ENCODE measurements at regions not wholly inside any gene's neighbourhood (a gene's known extent, or its start where the extent isn't known, plus 50 kb on each side); places are given as distances from the start of the nearest gene placed in this dataset.

DNA sequence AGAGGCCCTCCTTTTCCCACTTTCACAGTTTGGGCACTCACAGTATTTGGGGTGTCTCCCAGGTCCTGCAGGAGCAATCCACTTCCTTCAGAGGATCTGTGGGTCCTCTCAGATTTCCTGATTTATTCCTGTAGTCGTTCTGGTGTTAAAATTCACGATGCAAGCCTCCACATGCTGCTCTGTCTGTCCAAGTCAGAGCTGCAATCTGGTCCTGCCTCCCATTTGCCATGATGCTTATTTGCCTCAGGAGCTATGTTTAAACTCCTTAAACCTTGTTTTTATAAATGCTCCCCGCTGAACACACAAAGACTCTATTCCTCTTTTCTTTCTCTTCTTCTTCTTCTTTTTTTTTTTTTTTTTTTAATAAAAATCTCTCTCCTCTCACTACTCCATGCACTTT is 558.7 kb upstream of the NECTIN3 start:
- H3K9ac ChIP-seq (ENCODE audit: low read length), result no peak overlapping the region
- H4K20me1 ChIP-seq (ENCODE audit: insufficient read depth), result no peaks in the 10 kb centered on the region
- no peaks in the 10 kb centered on the region for H3K27me3 ChIP-seq (ENCODE audit: insufficient read depth, low read depth, low read length)
- H2AFZ ChIP-seq (ENCODE audit: low read depth, low read length), result no peak overlapping the region
- TF ChIP-seq MXI1 (conservative IDR thresholded peaks at IDR 0.05; ENCODE audit: poor library complexity, severe bottlenecking) (no peak), POLR2AphosphoS5 (IDR thresholded peaks at IDR 0.05) (no peak), EP300 (conservative IDR thresholded peaks at IDR 0.05; ENCODE audit: poor library complexity, severe bottlenecking) (no peak), RAD21 (conservative IDR thresholded peaks at IDR 0.05) (no peak), TAF1 (IDR thresholded peaks at IDR 0.05; ENCODE audit: low read depth) (no peak)
- H3F3A ChIP-seq (ENCODE audit: insufficient read depth, low read length, poor library complexity, severe bottlenecking), result no peaks in the 10 kb centered on the region
- H3K4me3 ChIP-seq (ENCODE audit: low read length), result no peak overlapping the region
- no peaks in the 10 kb centered on the region for H3K9me2 ChIP-seq (ENCODE audit: insufficient read depth, low read length)
- H3K36me3 ChIP-seq (ENCODE audit: insufficient read depth, low read length), result no peaks in the 10 kb centered on the region
- no peaks in the 10 kb centered on the region for H3K9me3 ChIP-seq (ENCODE audit: low read length)
- no peaks in the 10 kb centered on the region for H3K79me2 ChIP-seq (replicated peaks; ENCODE audit: insufficient read depth, low read length)
- no peak overlapping the region for H3K4me2 ChIP-seq (ENCODE audit: low read length)
- H3K27ac ChIP-seq (ENCODE audit: low read length), result no peak overlapping the region

DNA sequence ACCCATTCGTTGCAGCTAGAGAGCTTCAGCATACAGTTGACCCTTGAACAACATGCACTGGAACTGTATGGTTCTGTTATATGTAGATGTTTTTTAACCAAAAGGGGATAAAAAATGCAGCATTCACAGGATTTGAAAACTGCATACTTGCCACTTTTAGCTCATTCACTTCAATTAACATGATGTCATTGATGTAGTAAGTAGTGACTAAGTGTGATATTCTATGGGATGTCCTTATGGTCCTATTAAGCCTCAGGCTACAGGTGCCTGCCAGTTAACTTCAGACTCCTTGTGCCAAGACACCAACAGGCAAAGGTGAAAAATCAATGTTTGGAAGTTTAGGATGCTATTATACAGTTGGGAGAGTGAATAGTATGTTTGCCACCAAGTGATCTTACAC is 553.6 kb upstream of the NECTIN3 start:
- no peaks in the 10 kb centered on the region for H3K27me3 ChIP-seq (ENCODE audit: insufficient read depth, low read depth, low read length)
- no peaks in the 10 kb centered on the region for H3K9me2 ChIP-seq (ENCODE audit: insufficient read depth, low read length)
- H3K36me3 ChIP-seq (ENCODE audit: insufficient read depth, low read length), result no peaks in the 10 kb centered on the region
- H3K4me3 ChIP-seq (ENCODE audit: low read length), result no peak overlapping the region
- no peaks in the 10 kb centered on the region for H3K9me3 ChIP-seq (ENCODE audit: low read length)
- H3K4me2 ChIP-seq (ENCODE audit: low read length), result no peak overlapping the region
- no peak overlapping the region for H3K9ac ChIP-seq (ENCODE audit: low read length)
- H3F3A ChIP-seq (ENCODE audit: insufficient read depth, low read length, poor library complexity, severe bottlenecking), result no peaks in the 10 kb centered on the region
- no peaks in the 10 kb centered on the region for H4K20me1 ChIP-seq (ENCODE audit: insufficient read depth)
- no peak overlapping the region for H2AFZ ChIP-seq (ENCODE audit: low read depth, low read length)
- no peak overlapping the region for H3K27ac ChIP-seq (ENCODE audit: low read length)
- no peak for TF ChIP-seq MXI1 (conservative IDR thresholded peaks at IDR 0.05; ENCODE audit: poor library complexity, severe bottlenecking)
- TF ChIP-seq, protein P1, sequence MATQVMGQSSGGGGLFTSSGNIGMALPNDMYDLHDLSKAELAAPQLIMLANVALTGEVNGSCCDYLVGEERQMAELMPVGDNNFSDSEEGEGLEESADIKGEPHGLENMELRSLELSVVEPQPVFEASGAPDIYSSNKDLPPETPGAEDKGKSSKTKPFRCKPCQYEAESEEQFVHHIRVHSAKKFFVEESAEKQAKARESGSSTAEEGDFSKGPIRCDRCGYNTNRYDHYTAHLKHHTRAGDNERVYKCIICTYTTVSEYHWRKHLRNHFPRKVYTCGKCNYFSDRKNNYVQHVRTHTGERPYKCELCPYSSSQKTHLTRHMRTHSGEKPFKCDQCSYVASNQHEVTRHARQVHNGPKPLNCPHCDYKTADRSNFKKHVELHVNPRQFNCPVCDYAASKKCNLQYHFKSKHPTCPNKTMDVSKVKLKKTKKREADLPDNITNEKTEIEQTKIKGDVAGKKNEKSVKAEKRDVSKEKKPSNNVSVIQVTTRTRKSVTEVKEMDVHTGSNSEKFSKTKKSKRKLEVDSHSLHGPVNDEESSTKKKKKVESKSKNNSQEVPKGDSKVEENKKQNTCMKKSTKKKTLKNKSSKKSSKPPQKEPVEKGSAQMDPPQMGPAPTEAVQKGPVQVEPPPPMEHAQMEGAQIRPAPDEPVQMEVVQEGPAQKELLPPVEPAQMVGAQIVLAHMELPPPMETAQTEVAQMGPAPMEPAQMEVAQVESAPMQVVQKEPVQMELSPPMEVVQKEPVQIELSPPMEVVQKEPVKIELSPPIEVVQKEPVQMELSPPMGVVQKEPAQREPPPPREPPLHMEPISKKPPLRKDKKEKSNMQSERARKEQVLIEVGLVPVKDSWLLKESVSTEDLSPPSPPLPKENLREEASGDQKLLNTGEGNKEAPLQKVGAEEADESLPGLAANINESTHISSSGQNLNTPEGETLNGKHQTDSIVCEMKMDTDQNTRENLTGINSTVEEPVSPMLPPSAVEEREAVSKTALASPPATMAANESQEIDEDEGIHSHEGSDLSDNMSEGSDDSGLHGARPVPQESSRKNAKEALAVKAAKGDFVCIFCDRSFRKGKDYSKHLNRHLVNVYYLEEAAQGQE (IDR thresholded peaks at IDR 0.05; ENCODE audit: borderline replicate concordance), result no peak
- no peak for TF ChIP-seq RAD21 (conservative IDR thresholded peaks at IDR 0.05)
- TF ChIP-seq POLR2AphosphoS5 (IDR thresholded peaks at IDR 0.05), result no peak
- TF ChIP-seq SMC3 (conservative IDR thresholded peaks at IDR 0.05; ENCODE audit: poor library complexity), result no peak
- no peak for TF ChIP-seq EZH2 (IDR thresholded peaks at IDR 0.05; ENCODE audit: borderline replicate concordance, insufficient read depth, low read length, poor library complexity, severe bottlenecking)
- TF ChIP-seq EP300 (conservative IDR thresholded peaks at IDR 0.05; ENCODE audit: poor library complexity, severe bottlenecking), result no peak
- no peak for TF ChIP-seq TAF1 (IDR thresholded peaks at IDR 0.05; ENCODE audit: low read depth)
- TF ChIP-seq CTCF (IDR thresholded peaks at IDR 0.05; ENCODE audit: poor library complexity, severe bottlenecking), result no peak
- no peaks in the 10 kb centered on the region for H3K79me2 ChIP-seq (replicated peaks; ENCODE audit: insufficient read depth, low read length)
